HEK293T (cell line): ENCODE measurements at regions not wholly inside any gene's neighbourhood (a gene's known extent, or its start where the extent isn't known, plus 50 kb on each side); places are given as distances from the start of the nearest gene placed in this dataset.

Experiments
- CTCF ChIA-PET: fragments of 350-600 bp; formaldehyde crosslinking; extraction: SDS; loops from one replicate; lab custom pipeline; 2021; ENCODE audit warnings: antibody characterized with exemption, inconsistent platforms; lab: Yijun Ruan, JAX
- POLR2A ChIA-PET: fragments of 350-600 bp; formaldehyde crosslinking; extraction: SDS; loops from one replicate; lab custom pipeline; 2020; ENCODE audit warnings: antibody characterized with exemption, inconsistent platforms; lab: Yijun Ruan, JAX
- DNase-seq: peaks from one replicate; pipeline ENCODE4 v3.0.0; 2012; ENCODE audit warnings: mixed read lengths; ENCODE audit errors: extremely low spot score
- ARNT ChIP-seq: fragments of 450-650 bp; IDR thresholded peaks from 2 replicates; pipeline ENCODE4 v1.6.1; 2017; ENCODE audit warnings: mild to moderate bottlenecking
- BHLHE40 ChIP-seq: fragments of 450-650 bp; IDR thresholded peaks from 2 replicates; pipeline ENCODE4 v1.6.1; 2016; ENCODE audit warnings: mild to moderate bottlenecking, moderate library complexity, borderline replicate concordance
- CTBP1 ChIP-seq: fragments of 450-650 bp; IDR thresholded peaks from 2 replicates; pipeline ENCODE4 v1.6.1; 2016; ENCODE audit warnings: borderline replicate concordance
- ELF4 ChIP-seq: fragments of 450-650 bp; IDR thresholded peaks from 2 replicates; pipeline ENCODE4 v1.6.1; 2017; ENCODE audit warnings: antibody characterized with exemption
- FOXA1 ChIP-seq: fragments of 450-650 bp; IDR thresholded peaks from 2 replicates; pipeline ENCODE4 v1.6.1; 2016; ENCODE audit warnings: mild to moderate bottlenecking
- FOXK2 ChIP-seq: fragments of 450-650 bp; IDR thresholded peaks from 2 replicates; pipeline ENCODE4 v1.6.1; 2016; ENCODE audit warnings: mild to moderate bottlenecking
- FOXM1 ChIP-seq: fragments of 450-650 bp; IDR thresholded peaks from 2 replicates; pipeline ENCODE4 v1.6.1; 2017; ENCODE audit warnings: mild to moderate bottlenecking, borderline replicate concordance
- HDGF ChIP-seq: fragments of 450-650 bp; IDR thresholded peaks from 2 replicates; pipeline ENCODE4 v1.6.1; 2017; ENCODE audit warnings: antibody characterized with exemption, borderline replicate concordance
- L3MBTL2 ChIP-seq: fragments of 450-650 bp; conservative IDR thresholded peaks from 2 replicates; pipeline ENCODE4 v1.6.1; 2016; ENCODE audit warnings: mild to moderate bottlenecking
- LEF1 ChIP-seq: fragments of 450-650 bp; IDR thresholded peaks from 2 replicates; pipeline ENCODE4 v1.6.1; 2017; ENCODE audit warnings: mild to moderate bottlenecking, borderline replicate concordance
- NFRKB ChIP-seq: fragments of 450-650 bp; IDR thresholded peaks from 2 replicates; pipeline ENCODE4 v1.6.1; 2016; ENCODE audit warnings: mild to moderate bottlenecking, moderate library complexity
- SP1 ChIP-seq: fragments of 450-650 bp; IDR thresholded peaks from 2 replicates; pipeline ENCODE4 v1.6.1; 2017
- SUZ12 ChIP-seq: fragments of 450-650 bp; IDR thresholded peaks from 2 replicates; pipeline ENCODE4 v1.6.1; 2016; ENCODE audit warnings: mild to moderate bottlenecking
- TARDBP ChIP-seq: fragments of 450-650 bp; IDR thresholded peaks from 2 replicates; pipeline ENCODE4 v1.6.1; 2016
- ZNF384 ChIP-seq: fragments of 450-650 bp; IDR thresholded peaks from 2 replicates; pipeline ENCODE4 v1.6.1; 2016
- TF ChIP-seq, protein P1 (sequence below): fragments of 450-650 bp; IDR thresholded peaks from 2 replicates; pipeline ENCODE4 v1.6.1; 2016

DNA sequence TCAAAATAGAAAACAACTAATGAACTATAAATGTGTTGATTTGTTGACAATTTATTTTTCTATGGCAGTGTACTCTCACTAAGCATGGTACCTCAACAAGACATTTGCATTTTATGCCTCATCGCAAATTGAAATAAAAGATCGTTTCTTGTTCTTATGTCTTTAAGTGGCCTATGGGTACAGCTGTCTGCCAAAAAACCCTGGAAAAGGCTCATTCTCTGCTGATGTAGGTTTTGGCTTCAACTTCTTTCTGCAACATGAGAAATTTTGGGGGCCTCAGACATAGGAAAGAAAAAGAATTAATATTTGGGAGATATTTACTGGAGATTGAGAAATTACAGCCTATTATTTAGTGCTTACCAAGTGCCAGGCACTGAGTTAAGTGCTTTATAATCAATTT is 205.1 kb upstream of the DPP10 start:
- TF ChIP-seq HDGF (no peak), FOXK2 (no peak), LEF1 (no peak), L3MBTL2 (no peak), SP1 (no peak), SUZ12 (no peak), ZNF384 (no peak), CTBP1 (no peak), FOXA1 (no peak), TARDBP (no peak), NFRKB (no peak), ARNT (no peak), FOXM1 (no peak), BHLHE40 (no peak), ELF4 (no peak)
- TF ChIP-seq, protein P1, sequence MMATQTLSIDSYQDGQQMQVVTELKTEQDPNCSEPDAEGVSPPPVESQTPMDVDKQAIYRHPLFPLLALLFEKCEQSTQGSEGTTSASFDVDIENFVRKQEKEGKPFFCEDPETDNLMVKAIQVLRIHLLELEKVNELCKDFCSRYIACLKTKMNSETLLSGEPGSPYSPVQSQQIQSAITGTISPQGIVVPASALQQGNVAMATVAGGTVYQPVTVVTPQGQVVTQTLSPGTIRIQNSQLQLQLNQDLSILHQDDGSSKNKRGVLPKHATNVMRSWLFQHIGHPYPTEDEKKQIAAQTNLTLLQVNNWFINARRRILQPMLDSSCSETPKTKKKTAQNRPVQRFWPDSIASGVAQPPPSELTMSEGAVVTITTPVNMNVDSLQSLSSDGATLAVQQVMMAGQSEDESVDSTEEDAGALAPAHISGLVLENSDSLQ: no peak
- ChIA-PET CTCF (no interaction called here), POLR2A (no interaction called here)
- DNase-seq: no peak

DNA sequence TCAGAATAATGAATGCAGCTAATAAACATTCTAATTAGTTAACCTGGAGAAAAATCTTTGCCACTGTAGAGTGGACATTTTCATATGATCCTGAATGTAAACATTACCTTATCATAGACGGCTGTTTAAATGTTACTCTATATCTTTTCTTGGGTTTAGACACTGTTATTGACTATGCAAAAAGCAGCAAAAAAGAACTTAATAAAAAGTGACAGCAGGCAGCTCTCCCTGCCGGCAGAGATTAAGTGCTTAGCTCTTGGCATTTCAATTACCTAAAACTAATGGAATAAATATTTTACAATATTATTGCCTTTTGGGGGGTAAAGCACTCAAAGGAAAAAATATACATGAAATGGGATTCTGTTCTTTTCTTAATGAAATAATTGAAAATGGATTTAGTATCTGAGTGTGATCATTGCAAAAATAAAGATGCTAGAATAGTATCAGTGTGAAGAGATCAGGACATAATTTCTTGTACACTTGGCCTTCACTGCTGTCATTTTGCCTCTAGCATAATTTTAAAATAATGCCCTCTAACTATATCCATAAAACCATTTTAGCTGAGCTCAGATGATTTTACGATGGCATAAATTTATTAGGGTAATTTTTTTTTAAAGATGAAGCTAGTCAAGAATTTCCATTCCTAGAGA is 203.4 kb upstream of the DPP10 start:
- DNase-seq: no peak
- TF ChIP-seq BHLHE40 (no peak), FOXM1 (no peak), ELF4 (no peak), CTBP1 (no peak), ARNT (no peak), FOXK2 (no peak), TARDBP (no peak), SUZ12 (no peak), FOXA1 (no peak), HDGF (no peak), L3MBTL2 (no peak), NFRKB (no peak), SP1 (no peak), LEF1 (no peak), ZNF384 (no peak)
- TF ChIP-seq, protein P1: no peak
- POLR2A ChIA-PET: no interaction called here
- CTCF ChIA-PET: no interaction called here

DNA sequence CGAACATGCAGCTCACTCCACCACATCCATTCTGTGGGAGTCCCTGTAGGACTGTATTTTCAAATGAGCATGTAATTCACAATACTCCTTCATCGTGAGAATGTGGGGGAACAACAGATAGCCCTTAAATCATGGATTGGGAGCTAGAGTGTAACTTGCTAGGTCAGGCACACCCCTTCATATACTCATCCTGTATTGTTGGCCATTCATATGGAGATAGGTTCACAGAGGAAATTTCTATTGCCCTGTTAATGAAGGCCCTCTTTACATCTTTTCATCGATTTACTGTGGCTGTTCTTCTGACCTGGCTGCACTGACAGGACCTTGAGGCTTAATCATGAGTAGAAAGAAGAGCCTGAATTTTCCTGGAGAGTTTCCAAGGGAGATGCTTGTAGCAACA is 193.8 kb upstream of the DPP10 start:
- no peak for DNase-seq
- CTCF ChIA-PET: no interaction called here
- POLR2A ChIA-PET: no interaction called here
- no peak for TF ChIP-seq L3MBTL2
- TF ChIP-seq BHLHE40: no peak

DNA sequence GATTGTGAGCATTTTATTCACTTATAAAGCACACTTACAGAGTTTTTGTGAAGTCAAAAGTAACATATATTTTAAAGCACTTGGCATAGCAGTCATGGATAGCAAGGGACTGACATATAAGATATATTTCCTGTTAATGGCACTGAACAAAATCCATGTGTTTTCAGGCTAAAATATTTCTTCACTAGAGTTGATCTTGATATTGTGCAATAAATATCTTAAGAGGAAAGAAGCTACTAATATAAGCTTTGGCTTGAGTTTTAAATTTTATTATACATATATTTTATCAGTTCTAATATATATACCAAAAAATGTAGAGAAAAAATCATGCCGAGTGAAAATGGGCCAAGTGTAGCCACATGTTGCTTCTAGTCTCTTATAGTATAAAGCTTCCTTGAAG is 189.7 kb upstream of the DPP10 start:
- no peak for DNase-seq
- TF ChIP-seq LEF1 (no peak), CTBP1 (no peak), FOXA1 (no peak), ARNT (no peak), SP1 (no peak), TARDBP (no peak), FOXM1 (no peak), NFRKB (no peak), BHLHE40 (no peak), L3MBTL2 (no peak)
- POLR2A ChIA-PET: no interaction called here
- CTCF ChIA-PET: no interaction called here

DNA sequence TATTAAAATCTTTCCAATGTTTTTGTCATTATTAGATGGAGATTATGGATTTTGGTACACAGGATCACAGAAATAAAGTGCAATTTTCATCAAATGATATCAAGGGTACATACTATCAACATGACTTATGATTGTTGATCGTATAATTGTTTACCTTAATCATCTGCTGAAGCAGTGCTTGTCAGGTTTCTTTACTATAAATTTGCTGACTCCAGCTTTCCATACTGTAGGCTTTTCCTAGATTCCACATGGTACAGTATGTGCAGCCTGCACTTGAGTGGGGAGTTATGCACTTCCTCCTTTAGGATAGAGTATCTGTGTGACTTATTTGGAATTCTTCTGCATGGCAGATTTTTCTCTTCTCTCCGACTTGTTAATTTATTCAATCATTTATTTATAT is 187.6 kb upstream of the DPP10 start:
- TF ChIP-seq, protein P1: no peak
- no peak for TF ChIP-seq FOXK2
- no peak for DNase-seq
- CTCF ChIA-PET: no interaction called here
- POLR2A ChIA-PET: no interaction called here

DNA sequence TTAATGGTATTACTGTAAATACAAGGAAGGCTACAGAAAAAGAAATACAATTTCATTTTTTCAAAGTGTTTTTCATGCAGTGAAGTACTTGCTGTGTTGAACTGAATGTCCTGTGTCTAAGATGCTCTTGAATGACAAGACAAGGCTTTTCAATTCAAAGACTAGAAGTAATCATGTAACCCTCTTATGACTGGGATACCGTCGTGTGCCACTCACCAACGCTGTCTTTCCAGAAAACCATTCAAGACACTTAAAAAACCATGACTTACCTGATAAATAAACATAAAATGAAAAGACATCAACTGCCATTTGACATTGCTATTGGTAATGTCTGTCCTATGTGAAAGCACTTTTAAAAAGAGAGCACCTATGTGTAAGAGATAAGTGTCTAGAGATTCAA is 183.1 kb upstream of the DPP10 start:
- CTCF ChIA-PET: no interaction called here

DNA sequence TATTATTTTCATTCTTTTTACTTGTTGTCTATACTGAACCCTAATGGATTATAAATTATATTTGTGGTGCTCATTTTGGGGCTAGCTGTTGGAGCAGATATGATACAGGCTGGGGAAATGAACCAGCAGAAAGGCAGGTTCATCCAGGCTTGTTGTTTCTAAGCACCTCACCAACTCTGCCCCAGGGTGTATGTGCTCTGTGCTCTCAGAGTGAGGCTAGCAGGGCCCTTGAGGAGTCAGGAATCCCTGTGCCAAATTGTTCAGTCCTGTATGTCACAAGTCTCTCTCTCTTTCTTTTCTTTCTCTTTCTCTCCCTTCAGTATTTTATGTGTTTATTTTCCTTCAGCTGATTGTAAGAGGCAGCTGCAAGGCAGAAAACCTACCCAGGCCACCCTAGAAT is 181.1 kb upstream of the DPP10 start:
- POLR2A ChIA-PET: no interaction called here
- CTCF ChIA-PET: no interaction called here
- no peak for TF ChIP-seq SUZ12
- no peak for TF ChIP-seq BHLHE40
- TF ChIP-seq L3MBTL2: no peak
- no peak for TF ChIP-seq LEF1
- no peak for TF ChIP-seq FOXM1
- no peak for TF ChIP-seq TARDBP
- TF ChIP-seq HDGF: no peak
- TF ChIP-seq NFRKB: no peak
- TF ChIP-seq, protein P1: no peak
- DNase-seq: no peak

More for the DNA sequence above, 183.1 kb upstream of the DPP10 start:
- POLR2A ChIA-PET: no interaction called here
- DNase-seq: no peak
- TF ChIP-seq L3MBTL2 (no peak), SP1 (no peak), FOXK2 (no peak)
